Stimulated activated CD8-positive, alpha-beta memory T cell treated with anti-CD3 and anti-CD28 coated beads, Interleukin-7, amount 100 ng/mL, for 1 hour (primary cell): ENCODE measurements at regions not wholly inside any gene's neighbourhood (a gene's known extent, or its start where the extent isn't known, plus 50 kb on each side); places are given as distances from the start of the nearest gene placed in this dataset.
"Not testable (repeated sequence)": the region's sequence is repeated elsewhere in the genome, so short reads cannot be mapped to it uniquely, and the experiment has no call there.

Experiments used
- DNase-seq, 2 donors: peaks; one replicate each; pipeline ENCODE4 v3.0.0-alpha.2; 2020; ENCODE audit warnings: low read depth in 2 of 2

DNA sequence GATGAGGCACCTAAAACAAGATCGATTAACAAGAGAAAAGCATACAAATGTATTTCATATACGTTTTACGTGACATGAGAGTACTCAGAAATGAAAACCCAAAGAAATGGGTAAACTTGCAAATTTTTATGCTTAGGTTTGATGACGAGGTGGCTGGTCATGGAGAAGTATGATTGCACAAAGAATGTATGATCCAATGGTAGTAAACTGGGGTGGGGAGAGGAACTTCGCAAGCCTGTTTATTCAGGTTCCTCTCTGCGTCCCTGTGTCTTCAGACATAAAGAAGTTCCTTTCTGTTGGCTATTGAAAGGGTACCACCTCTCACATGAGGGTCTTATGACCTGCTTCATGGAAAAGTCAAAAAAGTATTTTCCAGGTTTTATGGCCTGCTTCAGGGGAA lies 309.2 kb downstream of the BCOR start:
- no peak for DNase-seq

DNA sequence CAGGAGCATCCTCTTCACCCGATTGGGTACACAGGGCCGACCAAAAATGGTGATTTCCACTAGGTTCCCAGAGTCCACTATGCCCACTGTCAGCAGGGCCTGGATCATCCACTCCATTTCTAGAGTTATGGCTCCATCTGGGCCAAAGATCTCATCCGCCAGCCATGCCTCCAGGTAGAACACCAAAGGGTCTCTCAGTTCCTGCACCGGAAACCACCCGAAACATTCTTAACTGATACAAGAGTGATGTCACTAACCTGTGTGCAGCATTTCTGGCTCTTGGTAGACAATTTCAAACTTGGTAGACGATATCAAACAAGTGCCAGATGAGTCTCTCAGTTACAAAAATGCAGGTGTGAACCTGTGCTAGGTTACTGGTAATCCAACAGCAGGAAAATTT lies 306.1 kb downstream of the BCOR start:
- DNase-seq = no peak

DNA sequence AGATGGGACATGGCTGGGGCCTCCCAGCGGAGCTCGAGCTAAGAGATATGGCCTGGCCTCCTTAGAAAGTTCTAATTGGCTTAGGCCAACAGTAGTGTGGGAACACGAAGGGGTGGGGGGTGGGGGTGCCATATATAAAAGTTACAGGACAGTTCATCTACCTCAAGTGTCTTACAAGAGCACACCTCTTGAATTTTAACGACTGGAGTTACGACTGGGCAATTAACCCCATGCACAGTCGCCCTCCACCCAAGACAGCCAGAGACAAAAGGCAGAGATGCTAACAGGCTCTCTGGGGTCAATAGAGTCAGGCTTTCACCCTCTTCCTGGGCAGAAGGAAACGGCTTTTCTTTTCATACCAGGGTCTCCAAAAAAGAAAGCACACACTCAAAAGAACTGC lies 302.2 kb downstream of the BCOR start:
- no peak for DNase-seq

DNA sequence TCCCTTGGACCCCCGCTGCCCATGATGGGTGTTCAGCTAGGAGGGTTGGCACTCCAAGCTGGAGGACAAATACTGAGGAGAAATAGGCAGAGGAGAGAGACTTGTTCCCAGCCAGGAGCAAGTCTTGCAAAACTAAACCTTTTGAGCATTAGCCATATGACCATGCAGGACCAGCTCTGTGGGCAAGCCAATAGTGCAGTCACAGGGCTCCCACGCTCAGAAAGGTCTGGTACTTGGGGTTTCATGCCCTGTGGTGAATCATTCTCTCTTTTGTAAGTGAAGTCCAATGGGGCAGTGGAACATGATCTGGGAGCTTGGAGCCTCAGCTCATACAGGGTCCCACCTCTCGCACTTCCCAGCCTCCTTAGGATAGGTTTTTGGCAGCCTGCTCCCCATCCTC lies 300.9 kb downstream of the BCOR start:
- DNase-seq = no peak

DNA sequence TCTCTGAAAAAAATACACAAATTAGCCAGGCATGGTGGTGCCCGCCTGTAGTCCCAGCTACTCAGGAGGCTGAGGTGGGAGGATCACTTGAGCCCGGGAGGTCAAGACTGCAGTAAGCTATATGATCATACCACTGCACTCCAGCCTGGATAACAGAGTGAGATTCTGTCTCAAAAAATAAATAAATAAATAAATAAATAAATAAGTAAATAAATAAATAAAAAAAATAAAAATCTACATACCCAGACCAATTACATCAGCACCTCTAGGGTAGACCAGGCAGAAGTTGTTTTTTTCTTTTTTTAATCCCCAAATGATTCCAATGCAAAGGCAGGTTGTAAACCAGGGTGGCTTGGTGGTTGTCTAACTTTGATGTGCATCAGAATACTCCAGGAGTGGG lies 299.3 kb downstream of the BCOR start:
- DNase-seq = not testable (repeated sequence)

DNA sequence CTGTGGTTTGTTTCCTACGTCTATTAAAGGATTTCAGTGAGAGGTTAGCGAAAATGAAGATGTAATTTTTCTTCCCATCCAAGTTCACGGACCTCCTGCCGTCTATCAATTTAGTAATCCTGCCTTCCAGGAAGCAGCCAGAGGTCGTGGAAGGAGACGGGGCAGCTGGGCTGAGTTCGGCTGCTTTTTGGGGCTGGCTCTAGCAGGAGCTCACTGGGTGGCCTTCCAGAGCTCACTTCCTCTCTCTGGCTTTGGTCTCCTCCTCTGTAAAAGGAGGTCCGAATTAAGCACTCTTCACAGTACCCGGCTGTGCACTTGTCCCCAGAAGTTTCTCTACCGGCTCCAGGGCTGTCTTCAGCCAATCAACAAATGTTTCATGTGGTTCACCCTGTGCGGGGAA lies 295.4 kb downstream of the BCOR start:
- DNase-seq = no peak

DNA sequence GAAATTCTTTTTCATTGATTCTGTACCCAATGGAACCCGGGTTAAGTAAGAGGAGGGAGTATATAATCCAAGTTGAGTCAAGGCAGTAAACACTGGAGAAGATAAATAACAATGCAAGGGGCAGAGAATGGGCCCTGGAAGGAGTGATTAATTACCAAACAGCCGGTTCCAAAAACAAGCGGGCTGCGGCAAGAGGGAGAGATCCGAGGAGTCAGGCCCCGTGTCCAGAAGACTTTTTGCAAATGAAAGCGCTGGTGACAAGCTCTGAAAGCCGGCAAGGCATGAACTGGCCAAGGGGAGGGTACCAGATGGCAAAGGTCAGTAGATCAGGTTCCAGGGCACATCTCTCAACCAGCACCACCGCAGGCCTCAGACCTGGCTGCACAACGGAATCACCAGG lies 294.9 kb downstream of the BCOR start:
- no peak for DNase-seq

DNA sequence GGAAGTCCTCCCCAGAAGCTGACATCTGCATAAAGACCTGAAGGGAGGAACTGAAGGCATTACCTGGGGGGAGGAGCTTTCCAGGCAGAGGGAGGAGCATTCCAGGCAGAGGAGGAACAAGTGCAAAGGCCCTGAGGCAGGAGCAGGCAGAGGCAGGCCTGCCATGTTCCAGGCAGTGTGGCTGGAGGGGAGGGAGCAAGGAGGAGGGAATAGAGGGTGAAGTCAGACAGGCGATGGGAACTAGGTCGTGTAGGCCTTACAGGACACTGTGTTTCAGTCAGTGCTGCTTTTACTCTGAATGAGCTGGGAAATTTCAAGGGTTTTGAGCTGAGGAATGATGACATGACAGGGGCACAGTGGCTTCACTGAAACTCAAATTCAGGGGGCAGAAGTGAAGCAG lies 292.7 kb downstream of the BCOR start:
- no peak for DNase-seq

DNA sequence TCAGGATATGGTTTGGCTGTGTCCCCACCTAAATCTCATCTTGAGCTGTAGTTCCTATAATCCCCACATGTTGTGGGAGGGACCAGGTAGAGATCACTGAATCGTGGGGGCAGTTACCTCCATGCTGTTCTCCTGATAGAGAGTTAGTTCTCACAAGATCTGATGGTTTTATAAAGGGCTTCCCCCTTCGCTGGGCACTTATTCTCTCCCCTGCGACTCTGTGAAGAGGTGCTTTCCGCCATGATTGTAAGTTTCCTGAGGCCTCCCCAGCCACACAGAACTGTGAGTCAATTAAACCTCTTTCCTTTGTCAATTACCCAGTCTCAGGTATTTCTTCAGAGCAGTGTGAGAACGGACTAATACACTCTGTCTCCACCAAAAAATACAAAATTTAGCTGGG lies 291.9 kb downstream of the BCOR start:
- DNase-seq = no peak

DNA sequence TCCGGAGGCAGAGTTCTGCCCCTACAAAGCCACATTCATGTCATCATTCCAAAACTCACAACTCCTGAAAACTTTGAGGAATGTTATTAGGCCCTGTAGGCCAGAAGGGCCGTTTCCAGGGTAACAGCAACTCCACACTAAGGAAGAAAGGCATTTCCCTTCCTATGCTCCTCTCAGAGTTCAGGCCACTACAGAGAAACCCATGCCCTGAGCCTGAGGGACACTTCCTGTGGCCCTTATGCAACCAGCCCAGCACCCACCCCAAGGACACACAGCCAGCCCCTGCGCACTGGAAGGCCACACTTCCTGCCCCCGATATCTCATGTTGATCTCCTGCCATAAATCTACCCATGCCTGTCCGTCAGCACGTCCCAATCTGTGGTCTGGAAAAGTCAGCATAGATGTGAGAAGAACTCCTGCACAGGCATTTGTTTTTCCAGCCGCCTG lies 289.3 kb downstream of the BCOR start:
- no peak for DNase-seq

DNA sequence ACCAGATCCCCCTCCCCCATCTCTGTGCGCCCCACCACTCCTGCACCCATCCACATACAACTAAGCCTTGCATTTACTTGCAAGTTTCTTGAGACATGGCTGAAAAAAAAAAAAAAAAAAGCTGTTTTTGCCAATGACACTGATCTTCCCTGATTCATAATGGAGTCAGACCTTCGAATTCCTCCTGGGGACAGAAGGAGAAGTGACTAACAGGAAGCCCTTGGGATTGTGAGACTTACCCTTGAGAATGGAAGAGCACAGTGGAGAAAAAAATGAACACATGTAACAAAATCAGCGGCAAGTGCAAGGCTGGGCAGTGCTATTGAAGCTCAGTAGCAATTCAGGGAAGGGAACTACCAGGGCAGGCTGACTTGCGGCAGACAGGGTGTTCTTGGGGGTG lies 288.4 kb downstream of the BCOR start:
- no peak for DNase-seq

DNA sequence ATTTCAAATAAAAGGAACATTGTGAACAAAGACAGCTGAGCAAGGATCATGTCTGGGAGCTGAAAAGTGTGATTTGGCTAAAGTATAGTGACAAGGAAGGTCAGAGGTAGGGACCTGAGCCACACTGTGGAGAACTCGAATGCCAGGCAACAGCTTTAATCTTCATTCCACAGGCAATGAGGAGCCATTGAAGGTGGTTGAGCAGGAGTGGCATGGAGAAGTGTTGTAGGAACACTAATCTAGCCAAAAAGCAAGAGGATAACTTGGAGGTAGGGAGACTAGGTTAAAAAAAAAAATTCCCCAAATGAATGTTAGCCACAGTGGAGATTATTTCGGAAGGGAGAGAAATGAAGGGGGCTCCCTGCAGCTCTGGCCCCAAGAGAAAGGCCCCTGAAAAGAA lies 286.9 kb downstream of the BCOR start:
- no peak for DNase-seq

DNA sequence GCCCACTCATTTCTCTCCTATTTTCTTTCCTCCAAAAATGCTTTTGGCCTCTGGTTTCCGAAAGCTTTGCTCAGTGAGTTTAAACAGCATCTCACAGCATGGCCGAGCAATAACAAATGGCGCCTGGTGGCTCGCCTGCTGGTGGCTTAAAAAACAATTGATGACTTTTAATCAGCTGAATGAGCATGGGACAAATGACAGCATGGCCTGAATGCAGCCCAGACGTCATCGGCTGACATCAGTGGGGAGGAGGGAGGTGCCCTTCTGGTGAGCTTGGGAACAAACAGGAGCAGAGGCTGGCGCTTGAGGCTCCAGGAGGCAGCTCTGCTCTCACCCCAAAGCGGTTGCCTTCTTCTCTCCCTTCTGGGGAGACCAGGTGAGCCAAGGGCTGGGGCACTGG lies 286.4 kb downstream of the BCOR start:
- DNase-seq = no peak

DNA sequence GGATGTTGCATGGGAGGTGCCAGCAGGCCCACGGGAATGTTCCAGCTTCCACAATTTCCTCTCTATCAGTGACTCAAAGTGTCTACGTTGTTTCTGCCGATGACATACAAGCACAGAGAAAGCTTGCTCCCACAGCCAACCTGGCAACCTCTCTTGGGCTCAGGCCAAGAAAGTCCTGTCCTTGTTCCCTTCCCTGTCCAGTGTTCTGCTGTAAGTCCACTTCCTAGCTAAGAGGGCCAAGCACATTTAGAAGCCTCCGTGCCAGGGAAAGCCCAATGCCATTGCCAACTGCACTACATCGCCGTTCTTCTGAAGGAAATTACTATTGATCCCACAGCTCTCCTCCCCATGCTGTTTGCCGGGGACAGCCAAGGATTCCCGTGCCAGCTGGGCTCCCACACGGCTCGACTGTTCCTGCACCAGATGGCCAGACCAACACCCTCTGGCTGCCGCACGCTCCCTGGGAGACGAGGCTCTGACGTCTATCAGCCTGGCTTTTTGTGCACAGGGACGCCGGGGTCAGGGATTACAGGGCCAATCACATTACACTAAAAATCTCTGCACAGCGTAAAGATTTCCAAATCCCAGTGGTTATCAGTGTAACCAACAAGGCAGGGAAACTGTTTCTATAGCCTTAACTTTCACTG lies 284.0 kb downstream of the BCOR start:
- DNase-seq = no peak

DNA sequence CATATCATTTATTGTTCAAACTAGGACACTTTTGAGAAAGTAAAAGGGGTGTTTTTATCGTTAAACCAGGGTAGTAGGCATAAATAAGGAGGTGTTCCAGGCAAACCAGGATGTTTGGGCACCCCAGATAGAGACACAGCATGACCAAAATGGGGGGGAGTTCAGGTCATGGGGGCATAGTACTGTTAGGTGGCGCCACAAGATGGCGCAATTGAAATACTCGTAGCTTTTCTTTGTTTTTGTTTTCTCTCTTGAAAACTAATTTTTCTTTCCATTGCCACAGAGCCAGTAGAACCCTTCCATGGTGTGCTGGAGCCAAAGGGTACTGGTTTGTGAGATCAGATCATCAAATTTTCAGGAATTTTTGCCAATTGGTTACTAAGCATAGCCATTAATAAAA lies 283.4 kb downstream of the BCOR start:
- peak in 1 of 2 donors; percentile 7 for DNase-seq

DNA sequence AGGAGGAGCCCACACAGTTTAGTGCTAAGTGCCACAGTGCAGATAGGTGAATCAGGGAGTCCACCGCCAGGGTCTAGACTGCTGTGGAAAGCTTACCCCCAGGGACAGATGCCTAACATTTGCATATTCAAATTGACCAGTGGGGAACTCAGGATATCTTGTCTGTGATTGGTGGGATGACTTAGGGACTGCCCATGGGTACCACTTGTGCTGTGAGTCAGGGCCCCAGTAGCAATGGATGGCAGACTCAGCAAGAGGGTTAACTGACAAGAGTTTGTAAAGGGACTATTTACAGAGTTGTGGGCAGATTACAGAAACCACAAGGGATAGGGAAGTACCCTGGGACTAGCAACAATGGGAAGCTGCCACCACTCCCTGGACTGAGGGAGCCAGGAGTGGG lies 282.1 kb downstream of the BCOR start:
- DNase-seq = no peak

DNA sequence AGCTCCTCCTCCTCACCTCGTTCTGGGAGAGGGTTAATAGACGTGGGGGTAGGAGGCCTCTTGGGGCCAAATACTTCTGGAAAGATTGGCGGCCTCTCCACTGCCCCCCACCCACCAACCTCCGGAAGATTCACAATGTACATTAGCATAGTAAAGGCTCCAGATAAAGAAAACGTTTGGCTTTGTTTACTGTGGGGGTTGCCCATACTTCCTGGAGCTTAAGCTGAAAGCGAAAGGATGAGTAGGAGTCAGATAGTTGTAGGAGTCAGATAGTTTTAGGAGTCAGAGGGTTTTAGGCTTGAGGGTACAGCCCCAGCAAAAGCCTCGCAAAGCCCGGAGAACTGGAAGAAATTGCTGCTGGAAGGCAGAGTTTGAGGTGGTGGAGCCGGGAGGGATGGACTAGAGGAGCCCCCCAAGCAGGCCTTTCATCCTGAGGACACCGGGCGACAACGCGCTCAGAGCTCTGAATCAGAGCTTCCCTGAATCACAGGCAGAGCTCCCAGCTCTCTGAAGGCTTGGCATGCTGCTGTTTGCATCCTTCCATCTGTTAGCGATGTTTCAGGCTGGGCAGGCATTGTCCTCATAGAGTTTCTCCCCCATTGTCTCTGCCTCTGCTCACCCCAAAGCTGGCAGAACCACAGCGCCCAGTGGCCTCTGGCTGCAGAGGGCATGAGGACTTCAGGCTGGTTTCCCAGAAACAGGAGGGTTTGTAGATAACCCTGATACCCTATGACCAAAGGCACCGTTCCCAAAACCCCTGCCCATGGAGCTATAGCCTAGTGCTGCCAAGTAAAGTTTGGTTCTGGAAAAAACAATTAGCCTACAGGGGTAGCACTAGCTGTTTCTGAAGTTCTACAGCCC lies 280.7 kb downstream of the BCOR start:
- no peak for DNase-seq

DNA sequence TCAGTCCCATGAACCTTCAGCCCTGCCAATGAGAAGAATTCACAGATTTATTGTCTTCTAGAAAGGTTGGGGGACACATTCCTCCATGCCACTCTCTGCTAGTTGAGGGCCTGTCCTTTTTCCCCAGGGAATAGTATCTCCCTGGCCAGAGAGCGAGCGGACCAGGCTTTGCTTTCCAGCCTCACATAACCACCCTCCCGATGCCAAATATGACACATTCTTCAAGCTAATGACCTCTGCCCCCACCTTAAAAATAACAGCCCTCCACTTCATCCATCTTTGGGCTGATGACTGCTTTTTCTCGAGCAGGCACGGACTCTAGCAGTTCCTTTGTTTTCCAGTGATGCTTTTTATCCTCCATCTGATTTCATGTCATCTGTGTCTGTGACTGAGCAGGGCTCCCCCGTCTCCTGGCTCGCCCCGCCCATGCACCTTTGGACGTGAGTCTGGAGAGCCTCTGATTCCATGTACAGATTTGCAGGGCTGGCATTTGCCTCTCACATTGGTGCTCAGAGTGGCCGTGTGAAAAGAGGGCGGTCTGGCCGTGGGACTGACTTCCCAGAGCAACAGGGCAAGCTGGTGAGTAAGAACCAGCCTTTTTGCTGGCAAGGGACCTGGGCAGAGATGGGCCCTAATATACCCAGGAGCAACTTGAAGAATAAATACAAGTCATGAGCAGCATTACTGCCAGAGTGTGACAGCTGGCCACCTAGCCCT lies 279.8 kb downstream of the BCOR start:
- no peak for DNase-seq

DNA sequence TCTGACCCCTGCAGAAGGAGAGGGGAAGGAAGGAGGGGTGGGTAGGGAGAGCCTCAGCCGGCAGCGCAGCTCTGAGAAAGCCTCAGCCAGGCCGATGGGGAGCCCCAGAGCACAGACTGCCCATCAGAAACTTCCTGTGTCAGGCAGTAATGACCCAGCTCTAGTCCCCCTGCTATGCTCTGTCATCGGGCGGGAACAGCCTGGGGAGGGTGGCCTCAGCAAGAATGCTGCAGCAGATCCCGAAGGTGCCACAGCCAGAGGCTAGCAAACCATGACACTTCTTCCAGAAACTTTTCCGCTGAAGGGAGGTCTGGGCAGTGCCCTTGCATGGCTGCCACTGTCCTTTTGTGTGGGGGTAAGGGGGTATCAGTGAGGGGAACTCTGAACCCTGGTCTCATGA lies 279.0 kb downstream of the BCOR start:
- DNase-seq = no peak

DNA sequence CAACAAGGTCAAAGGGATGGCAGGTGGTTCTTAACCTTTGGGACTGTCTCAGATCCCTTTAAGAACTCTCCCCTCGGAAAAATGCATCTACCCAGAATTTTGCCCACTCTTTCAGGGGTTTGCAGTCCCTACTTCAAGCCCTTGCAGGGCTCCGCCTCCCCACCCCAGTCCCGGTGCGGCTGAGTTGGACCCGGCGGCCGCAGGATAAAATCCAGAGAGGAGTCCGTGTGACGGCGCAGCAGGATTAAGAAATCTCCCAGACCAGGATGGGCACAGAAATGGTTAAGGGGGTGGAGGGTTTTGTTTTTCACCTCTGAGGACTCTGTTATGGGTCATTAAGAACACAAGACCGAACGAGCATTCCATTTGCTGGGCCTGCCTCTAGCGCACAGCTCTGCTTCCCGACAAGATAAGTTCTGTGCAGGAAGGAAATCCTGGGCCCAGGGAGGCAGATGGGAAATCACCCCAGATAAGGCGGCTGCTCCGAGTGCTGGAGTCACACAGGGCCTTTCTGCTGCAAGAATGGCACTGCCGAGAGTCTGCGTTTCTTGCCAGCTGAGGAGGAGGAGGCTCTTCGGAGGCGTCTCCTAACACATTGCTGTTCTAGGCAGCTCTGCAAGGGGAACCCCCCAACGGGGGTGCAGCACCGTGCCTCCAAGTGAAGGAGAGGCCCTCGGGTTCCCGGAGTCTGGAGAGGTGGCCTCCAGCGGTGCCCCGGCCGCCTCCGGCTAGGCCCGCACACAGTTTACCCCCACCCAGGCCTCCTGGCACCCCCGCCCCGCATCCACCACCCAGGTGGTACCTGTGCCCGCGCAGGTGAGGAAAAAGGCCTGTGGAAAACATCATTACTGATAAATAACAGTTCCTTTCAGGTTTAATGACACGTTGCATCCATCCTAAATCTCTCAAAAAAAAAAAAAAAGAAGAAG lies 277.6 kb downstream of the BCOR start:
- no peak for DNase-seq

DNA sequence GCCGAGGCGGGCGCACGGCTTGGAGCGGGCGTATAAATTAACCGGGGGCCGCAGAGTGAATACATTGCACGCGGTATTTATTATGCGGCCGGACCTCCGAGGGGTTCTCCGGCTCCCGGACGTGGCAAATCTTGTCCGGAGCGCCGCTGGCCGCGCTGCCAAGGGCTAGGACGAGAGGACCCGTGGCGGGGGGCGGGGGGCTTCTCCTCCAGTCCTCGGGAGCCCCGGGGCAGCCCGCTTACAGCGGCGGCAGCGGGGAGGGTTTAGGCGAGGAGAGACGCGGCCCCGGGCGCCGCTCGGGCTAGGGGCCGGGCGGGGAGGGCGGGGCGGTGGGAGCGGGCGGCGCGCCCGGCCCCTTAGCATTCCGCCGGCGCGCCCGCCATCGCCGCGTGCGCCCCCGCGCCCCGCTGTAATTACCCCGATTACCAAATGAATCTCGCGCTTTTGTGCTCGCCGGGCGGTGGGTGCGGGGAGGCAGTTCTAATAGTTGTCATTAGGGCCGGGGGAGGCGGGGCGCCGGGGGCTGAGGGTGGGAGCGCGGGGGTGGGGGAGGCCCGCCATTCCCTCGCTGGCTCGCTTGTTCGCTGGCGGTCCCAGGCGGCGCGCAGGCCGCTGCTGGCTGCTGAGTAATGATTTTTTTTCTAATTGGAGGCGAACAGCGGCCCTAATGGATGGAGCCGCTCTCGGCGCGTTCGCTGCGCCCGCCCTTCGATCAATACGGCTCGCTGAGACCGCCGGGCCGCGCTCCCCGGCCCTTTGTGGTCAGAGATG lies 276.6 kb downstream of the BCOR start:
- DNase-seq = no peak
